ENCODE measurements at regions not wholly inside any gene's neighbourhood (a gene's known extent, or its start where the extent isn't known, plus 50 kb on each side); places are given as distances from the start of the nearest gene placed in this dataset.
"Not testable (repeated sequence)": the region's sequence is repeated elsewhere in the genome, so short reads cannot be mapped to it uniquely, and the experiment has no call there.

GRCh38 chr10:30560326-30560725 is 69.2 kb downstream of the LYZL2 start:
- no peak for DNase-seq

- no peak for DNase-seq
Measured at GRCh38 chr10:30559180-30559579, 70.4 kb downstream of the LYZL2 start.

- DNase-seq, result no peak
Measured at GRCh38 chr10:30558411-30558810, 71.1 kb downstream of the LYZL2 start.

- DNase-seq, result no peak
Measured at GRCh38 chr10:30557884-30558283, 71.7 kb downstream of the LYZL2 start.

- no peak for DNase-seq
Measured at GRCh38 chr10:30556189-30556588, 73.4 kb downstream of the LYZL2 start.

- DNase-seq, result no peak
Measured at GRCh38 chr10:30555465-30555864, 74.1 kb downstream of the LYZL2 start.

- no peak for DNase-seq
Measured at GRCh38 chr10:30554440-30554825, 75.1 kb downstream of the LYZL2 start.

GRCh38 chr10:30553626-30554439 is 75.7 kb downstream of the LYZL2 start:
- DNase-seq, result no peak

GRCh38 chr10:30553018-30553625 is 76.4 kb downstream of the LYZL2 start:
- DNase-seq, result no peak

- DNase-seq, result no peak
Measured at GRCh38 chr10:30550967-30551815, 78.4 kb downstream of the LYZL2 start.

GRCh38 chr10:30549134-30549687 is 80.3 kb downstream of the LYZL2 start:
- not testable (repeated sequence) for DNase-seq

- no peak for DNase-seq
Measured at GRCh38 chr10:30546511-30546910, 83.0 kb downstream of the LYZL2 start.

- no peak for DNase-seq
Measured at GRCh38 chr10:30542895-30543288, 86.7 kb downstream of the LYZL2 start.

- DNase-seq, result no peak
Measured at GRCh38 chr10:30542001-30542894, 87.3 kb downstream of the LYZL2 start.

GRCh38 chr10:30540276-30540675 is 89.3 kb downstream of the LYZL2 start:
- DNase-seq, result no peak

- DNase-seq, result no peak
Measured at GRCh38 chr10:30538086-30538485, 91.5 kb downstream of the LYZL2 start.

GRCh38 chr10:30537586-30537985 is 92.0 kb downstream of the LYZL2 start:
- DNase-seq, result no peak

GRCh38 chr10:30537158-30537557 is 92.4 kb downstream of the LYZL2 start:
- DNase-seq, result not testable (repeated sequence)

- DNase-seq, result no peak
Measured at GRCh38 chr10:30536578-30536977, 93.0 kb downstream of the LYZL2 start.

GRCh38 chr10:30535677-30536076 is 93.9 kb downstream of the LYZL2 start:
- no peak for DNase-seq

- DNase-seq, result no peak
Measured at GRCh38 chr10:30534465-30535144, 94.9 kb downstream of the LYZL2 start.
